GM18870 (cell line): ENCODE measurements at regions not wholly inside any gene's neighbourhood (a gene's known extent, or its start where the extent isn't known, plus 50 kb on each side); places are given as distances from the start of the nearest gene placed in this dataset.

Experiments used
- ATAC-seq: cut with Tn5 transposase; IDR thresholded peaks from one replicate; pipeline ENCODE4 v1.9.1; 2021; ENCODE audit warnings: moderate library complexity; ENCODE audit not compliant: unreplicated experiment

DNA sequence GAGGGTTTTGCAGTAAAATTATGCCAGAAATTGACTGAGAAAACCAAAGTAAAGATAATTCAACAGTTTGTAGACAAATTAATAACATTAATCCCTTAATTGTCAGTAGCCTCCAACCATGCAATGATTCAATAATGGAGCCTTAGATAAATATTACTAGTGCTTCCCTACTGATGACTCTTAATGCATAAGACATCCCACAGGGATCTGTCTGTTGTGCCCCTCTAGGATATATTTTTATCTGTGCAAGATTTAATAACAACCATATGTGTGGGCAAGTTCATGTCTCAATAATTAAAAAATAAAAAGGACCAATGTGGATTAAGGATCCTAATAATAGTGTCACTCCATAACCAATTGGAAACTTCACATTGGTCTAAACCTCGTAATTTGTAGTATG is 230.3 kb upstream of the TCF4 start:
- ATAC-seq: no peak

DNA sequence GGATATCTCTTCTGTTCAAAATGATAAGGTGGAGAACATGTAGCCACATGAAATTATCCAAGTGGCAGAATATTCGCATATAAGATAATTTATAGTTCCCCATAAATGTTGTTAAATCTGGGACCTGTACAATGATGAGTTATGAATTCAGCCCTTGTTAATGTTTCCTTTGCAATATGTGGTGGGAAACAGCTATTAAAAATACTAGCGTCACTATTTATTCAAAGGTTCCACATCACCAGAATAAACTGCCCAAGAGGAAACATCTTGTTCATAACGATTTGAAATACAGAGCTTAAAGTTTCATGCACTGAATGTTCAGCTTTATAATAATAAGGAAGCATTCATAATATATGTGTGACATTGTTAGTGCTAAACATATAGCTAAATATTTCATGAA is 223.9 kb upstream of the TCF4 start:
- no peak for ATAC-seq

- no peak for ATAC-seq
These were observed 217.7 kb upstream of the TCF4 start for GRCh38 chr18:55805666-55806065.

- ATAC-seq: no peak
These were observed 207.2 kb upstream of the TCF4 start for GRCh38 chr18:55795101-55795669.

- ATAC-seq: no peak
These were observed 206.5 kb upstream of the TCF4 start for GRCh38 chr18:55794288-55795052.

GRCh38 chr18:55790296-55790695 is 202.3 kb upstream of the TCF4 start:
- ATAC-seq: no peak

GRCh38 chr18:55787536-55788073 is 199.6 kb upstream of the TCF4 start:
- no peak for ATAC-seq

GRCh38 chr18:55786651-55787272 is 198.8 kb upstream of the TCF4 start:
- no peak for ATAC-seq

- ATAC-seq: no peak
These were observed 195.9 kb upstream of the TCF4 start for GRCh38 chr18:55783921-55784320.

- no peak for ATAC-seq
These were observed 193.5 kb upstream of the TCF4 start for GRCh38 chr18:55781481-55781957.

- ATAC-seq: no peak
These were observed 192.6 kb upstream of the TCF4 start for GRCh38 chr18:55780586-55781071.

DNA sequence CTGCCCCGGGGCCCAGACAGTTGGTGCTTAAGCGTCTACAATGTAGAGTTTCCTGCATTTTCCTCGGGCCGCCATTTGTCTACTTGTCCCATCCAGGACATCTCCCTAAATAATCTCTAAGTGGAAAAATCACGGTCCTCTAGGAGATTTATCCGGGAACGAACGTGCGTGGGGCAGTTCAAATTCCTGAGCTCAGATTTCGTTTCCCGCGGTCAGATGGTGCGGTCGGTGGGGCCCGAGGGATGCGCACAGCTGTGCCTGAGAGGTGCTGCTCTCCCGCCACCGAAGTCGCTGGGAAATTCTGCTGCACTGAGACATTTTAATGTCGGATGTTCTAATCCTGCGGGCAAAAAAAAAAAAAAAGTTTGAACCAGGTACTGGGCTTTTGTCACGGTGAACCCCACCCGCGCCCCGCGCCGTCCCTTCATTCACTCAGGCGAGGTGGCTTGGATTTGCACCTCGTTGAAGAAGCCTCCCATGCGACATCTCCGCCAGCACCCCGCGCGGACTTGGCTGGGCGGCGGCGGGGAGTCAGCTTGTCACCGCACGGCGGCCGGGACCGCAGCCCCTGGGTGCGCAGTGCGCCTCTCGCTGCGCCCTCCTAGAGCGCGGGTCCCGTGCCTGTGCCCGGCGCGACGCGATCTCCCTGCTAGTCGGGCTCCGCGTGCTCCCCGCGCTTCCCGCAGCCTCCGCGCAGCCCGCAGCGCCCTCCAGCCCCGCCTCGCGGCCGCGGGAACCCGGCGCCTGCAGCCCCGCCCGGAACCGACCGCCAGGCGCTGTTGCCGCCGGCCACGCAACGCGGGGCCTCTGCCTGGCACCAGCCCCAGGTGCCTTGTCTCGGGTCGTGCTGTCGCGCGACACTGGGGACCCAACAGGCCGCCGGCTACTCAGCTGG is 191.9 kb upstream of the TCF4 start:
- no peak for ATAC-seq

DNA sequence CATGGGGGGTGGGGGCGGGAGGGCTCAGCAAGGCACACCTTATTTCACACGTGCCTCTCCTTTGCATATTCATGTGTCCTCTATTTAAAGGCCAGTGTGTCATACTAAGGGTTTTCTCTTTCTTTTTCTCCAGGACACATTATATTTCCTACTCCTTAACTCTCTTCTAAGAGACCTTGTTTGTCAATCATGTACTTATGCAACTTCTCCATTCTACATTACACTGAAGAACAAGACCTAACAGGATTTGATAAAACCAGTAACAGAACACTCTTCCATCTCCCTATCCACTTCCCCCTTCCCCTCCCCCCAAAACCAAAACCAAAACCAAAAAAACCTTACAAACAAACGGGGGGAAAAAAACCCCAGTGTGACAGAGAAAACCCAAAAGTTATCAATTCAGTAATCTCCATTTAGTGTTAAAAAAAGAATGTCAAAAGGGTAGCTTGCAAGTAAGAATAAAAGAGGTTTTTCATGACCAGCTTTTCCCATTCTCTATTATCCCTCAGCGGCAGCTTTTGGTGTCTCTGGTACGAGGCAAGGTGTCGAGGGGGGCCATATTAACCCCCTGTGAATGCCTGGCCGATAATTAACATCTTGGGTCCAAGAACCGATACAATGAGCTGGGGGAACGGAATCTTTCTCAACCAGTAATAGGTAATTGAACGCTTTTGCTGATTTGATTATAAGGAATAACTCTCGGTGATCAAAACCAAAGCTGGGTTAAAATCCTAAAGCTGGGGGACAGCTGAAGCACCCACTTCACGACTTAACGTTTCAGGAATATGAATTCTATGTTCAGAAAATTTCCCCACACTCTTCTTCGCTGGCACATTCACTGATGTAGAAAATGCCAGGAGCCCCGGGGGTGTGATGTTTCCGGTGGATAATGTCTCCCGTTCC is 191.0 kb upstream of the TCF4 start:
- ATAC-seq: peak; percentile 54

DNA sequence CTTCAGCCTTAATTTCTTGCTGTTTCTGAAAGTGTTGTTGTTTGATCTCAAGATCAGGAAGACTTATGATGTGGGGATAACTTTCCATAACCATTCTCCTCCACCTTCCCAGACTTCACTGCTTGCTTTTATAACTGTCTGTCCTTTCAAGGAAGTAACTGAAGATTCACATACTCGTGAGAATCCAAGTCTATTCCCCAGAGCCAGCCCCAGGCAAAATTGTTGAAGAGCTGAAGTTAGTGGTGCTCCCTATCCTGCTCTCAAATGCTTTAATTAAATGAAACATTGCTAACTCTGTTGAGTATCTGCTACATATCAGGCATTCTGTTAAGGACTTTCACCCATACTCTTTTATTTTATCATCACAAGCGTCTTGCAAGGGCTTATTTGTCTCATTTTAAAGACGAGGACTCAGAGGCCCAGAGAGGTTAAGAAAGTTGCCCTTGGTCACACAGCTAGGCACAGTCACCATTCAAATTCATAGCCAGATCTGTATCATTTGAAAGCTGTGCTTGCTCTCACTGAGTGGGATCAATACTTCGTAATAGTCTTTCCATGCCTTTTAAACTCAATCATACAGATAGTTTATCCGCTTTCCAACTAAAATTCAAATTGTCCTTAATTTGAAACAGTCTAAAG is 189.8 kb upstream of the TCF4 start:
- ATAC-seq: no peak

DNA sequence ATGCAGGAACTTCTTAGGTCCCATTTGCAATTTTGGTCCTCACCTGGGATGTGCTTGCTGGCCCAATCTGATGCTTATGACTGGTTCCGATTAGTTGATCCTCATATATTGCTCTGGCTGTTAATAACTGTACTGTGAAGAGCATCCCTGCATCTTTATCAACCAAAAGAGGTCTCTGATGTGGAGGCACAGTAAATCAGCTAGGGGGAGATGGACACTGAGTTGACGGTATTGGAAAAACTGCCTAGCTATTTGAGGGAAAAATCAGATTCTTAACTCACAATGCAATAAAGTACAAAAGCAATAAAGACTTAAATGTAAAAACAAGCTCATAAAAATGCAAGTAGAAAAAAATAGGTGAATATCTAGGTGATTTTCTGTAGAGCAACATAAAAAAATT is 188.0 kb upstream of the TCF4 start:
- ATAC-seq: no peak

- no peak for ATAC-seq
These were observed 186.5 kb upstream of the TCF4 start for GRCh38 chr18:55774505-55774904.

- no peak for ATAC-seq
These were observed 180.3 kb upstream of the TCF4 start for GRCh38 chr18:55768255-55768654.

GRCh38 chr18:55764386-55764785 is 176.4 kb upstream of the TCF4 start:
- ATAC-seq: no peak

DNA sequence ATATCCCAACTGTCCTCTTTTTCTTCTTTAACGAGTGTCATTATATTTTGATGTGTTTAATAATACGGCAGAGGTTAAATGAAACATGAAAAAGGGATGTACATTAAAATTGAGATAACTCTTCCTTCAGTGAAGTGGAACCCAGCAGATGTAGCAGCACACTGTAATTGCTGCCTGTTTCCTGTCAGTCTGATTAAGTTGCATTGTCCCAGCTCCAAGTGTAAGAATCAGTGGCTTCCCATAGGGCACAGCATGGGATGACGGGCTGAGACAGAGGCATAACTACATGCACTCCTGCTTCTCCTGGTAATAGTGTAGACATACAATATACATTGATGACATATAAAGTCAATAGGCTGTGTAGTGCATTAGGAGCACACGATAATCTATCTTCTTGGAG is 175.8 kb upstream of the TCF4 start:
- ATAC-seq: no peak
